CD4-positive, alpha-beta T cell (primary cell): ENCODE measurements at regions not wholly inside any gene's neighbourhood (a gene's known extent, or its start where the extent isn't known, plus 50 kb on each side); places are given as distances from the start of the nearest gene placed in this dataset.

Source experiments
- ATAC-seq: fragments of 200-7000 bp; cut with Tn5 transposase; one replicate; pipeline ENCODE4 v1.10.0; 2022; ENCODE audit warnings: mild to moderate bottlenecking; ENCODE audit not compliant: poor library complexity
- CTCF ChIA-PET: fragments of 350-600 bp; sonication (Branson Sonifier 250); formaldehyde crosslinking; loops from one replicate; lab custom pipeline; 2021; ENCODE audit warnings: antibody characterized with exemption, inconsistent platforms; lab: Charles Lee
- POLR2A ChIA-PET: fragments of 350-600 bp; sonication (Branson Sonifier 250); formaldehyde crosslinking; loops from one replicate; lab custom pipeline; 2021; ENCODE audit warnings: antibody characterized with exemption, inconsistent platforms; lab: Charles Lee
- DNase-seq, 14 experiments: peaks; one replicate each; pipeline ENCODE4 v3.0.0-alpha.2; 2013 to 2020; ENCODE audit warnings: mixed read lengths in 2 of 14
- H3K27ac ChIP-seq, 2 donors: one replicate each; pipeline versions ENCODE4 v1.5.1 to v1.7.0; 2013; ENCODE audit warnings: low read length in 2 of 2, low read depth in 1 of 2, mild to moderate bottlenecking in 1 of 2
- H3K27me3 ChIP-seq, 2 experiments: 1 replicate in 1 of 2; 2 replicates in 1 of 2; pipeline versions ENCODE4 v1.6.1 to v1.7.0; 2013; ENCODE audit warnings: low read length in 2 of 2, control low read depth in 1 of 2, mild to moderate bottlenecking in 1 of 2, moderate library complexity in 1 of 2; ENCODE audit not compliant: insufficient read depth in 2 of 2, control insufficient read depth in 1 of 2
- H3K36me3 ChIP-seq: one replicate; pipeline ENCODE4 v1.6.1; 2013; ENCODE audit warnings: low read length, control low read depth; ENCODE audit not compliant: insufficient read depth
- H3K4me1 ChIP-seq: one replicate; pipeline ENCODE4 v1.6.1; 2013; ENCODE audit warnings: low read length, control low read depth; ENCODE audit not compliant: insufficient read depth
- H3K4me3 ChIP-seq: one replicate; pipeline ENCODE4 v1.5.1; 2013; ENCODE audit warnings: mild to moderate bottlenecking, low read length, moderate library complexity
- H3K9me3 ChIP-seq, 2 experiments: 1 replicate in 1 of 2; 2 replicates in 1 of 2; pipeline versions ENCODE4 v1.6.1 to v1.7.0; 2013; ENCODE audit warnings: low read length in 2 of 2, mild to moderate bottlenecking in 2 of 2, control low read depth in 1 of 2, moderate library complexity in 1 of 2; ENCODE audit not compliant: control insufficient read depth in 1 of 2, insufficient read depth in 1 of 2
- H3K27ac Mint-ChIP-seq: one replicate; pipeline ENCODE4 v1.8.0; 2020; ENCODE audit warnings: mixed read lengths
- H3K27me3 Mint-ChIP-seq: one replicate; pipeline ENCODE4 v1.8.0; 2021; ENCODE audit warnings: mixed read lengths
- H3K36me3 Mint-ChIP-seq: one replicate; pipeline ENCODE4 v1.8.0; 2021; ENCODE audit warnings: low read depth, mixed read lengths
- H3K4me1 Mint-ChIP-seq: one replicate; pipeline ENCODE4 v1.8.0; 2021; ENCODE audit warnings: low read depth, mixed read lengths
- H3K4me3 Mint-ChIP-seq: one replicate; pipeline ENCODE4 v1.8.0; 2020; ENCODE audit warnings: mild to moderate bottlenecking, mixed read lengths
- H3K9me3 Mint-ChIP-seq: one replicate; pipeline ENCODE4 v1.8.0; 2020; ENCODE audit warnings: mixed read lengths
- intact Hi-C, 2 experiments: fragments of 100-400 bp; cut with DNase I in 1 of 2; cut with micrococcal nuclease in 1 of 2; formaldehyde crosslinking; loops; one replicate each; pipeline versions ENCODE4 v1.15.1 to v1.9.0; 2023 to 2025; cut with DNase I, micrococcal nuclease
- TF ChIP-seq, protein P1 (sequence below): fragments of 200-600 bp; IDR thresholded peaks from one replicate; pipeline ENCODE4 v1.8.0; 2022; ENCODE audit warnings: antibody characterized with exemption, mild to moderate bottlenecking

DNA sequence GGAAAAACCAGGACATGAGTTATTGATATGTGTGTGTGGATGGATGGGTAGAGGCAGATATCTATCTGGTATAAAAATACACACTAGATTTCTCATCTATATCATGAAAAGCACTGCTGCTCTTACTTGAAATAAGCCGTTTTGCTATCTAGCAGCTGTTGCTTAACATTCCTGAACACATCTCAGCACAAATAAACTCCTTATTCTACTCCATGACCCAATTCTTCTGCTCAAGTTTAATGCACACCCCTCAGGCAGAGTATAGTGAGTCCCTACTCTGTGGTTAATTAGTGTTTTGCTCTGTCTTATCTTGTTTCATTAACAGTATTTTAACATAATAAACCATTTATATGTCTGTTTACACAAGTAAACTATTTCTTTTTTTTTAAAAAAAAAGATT is 134.2 kb downstream of the CBLN2 start:
- no peaks in the 10 kb centered on the region for H3K27me3 Mint-ChIP-seq

GRCh38 chr18:72407048-72407447 is 137.1 kb downstream of the CBLN2 start:
- Histone ChIP-seq H3K4me1 (no peaks in the 10 kb centered on the region), H3K36me3 (no peaks in the 10 kb centered on the region), H3K9me3 (peaks cover 0 to 4% of the 10 kb centered on the region in 2 experiments), H3K27me3 (no peaks in the 10 kb centered on the region), H3K27ac (no peak overlapping the region), H3K4me3 (no peak overlapping the region)
- no peaks in the 10 kb centered on the region for H3K4me1 Mint-ChIP-seq
- TF ChIP-seq, protein P1, sequence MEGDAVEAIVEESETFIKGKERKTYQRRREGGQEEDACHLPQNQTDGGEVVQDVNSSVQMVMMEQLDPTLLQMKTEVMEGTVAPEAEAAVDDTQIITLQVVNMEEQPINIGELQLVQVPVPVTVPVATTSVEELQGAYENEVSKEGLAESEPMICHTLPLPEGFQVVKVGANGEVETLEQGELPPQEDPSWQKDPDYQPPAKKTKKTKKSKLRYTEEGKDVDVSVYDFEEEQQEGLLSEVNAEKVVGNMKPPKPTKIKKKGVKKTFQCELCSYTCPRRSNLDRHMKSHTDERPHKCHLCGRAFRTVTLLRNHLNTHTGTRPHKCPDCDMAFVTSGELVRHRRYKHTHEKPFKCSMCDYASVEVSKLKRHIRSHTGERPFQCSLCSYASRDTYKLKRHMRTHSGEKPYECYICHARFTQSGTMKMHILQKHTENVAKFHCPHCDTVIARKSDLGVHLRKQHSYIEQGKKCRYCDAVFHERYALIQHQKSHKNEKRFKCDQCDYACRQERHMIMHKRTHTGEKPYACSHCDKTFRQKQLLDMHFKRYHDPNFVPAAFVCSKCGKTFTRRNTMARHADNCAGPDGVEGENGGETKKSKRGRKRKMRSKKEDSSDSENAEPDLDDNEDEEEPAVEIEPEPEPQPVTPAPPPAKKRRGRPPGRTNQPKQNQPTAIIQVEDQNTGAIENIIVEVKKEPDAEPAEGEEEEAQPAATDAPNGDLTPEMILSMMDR = no peak
- intact Hi-C loops = no loop called here
- H3K36me3 Mint-ChIP-seq = no peaks in the 10 kb centered on the region
- CTCF ChIA-PET = no interaction called here
- H3K27me3 Mint-ChIP-seq = no peaks in the 10 kb centered on the region
- ATAC-seq (no peak), DNase-seq (no peak)
- peaks cover 5% of the 10 kb centered on the region for H3K9me3 Mint-ChIP-seq
- POLR2A ChIA-PET = no interaction called here
- H3K27ac Mint-ChIP-seq = no peak overlapping the region
- no peak overlapping the region for H3K4me3 Mint-ChIP-seq

More for the DNA sequence above, 134.2 kb downstream of the CBLN2 start:
- Mint-ChIP-seq H3K4me3 (no peak overlapping the region), H3K9me3 (peaks cover 4% of the 10 kb centered on the region), H3K36me3 (no peaks in the 10 kb centered on the region), H3K4me1 (no peaks in the 10 kb centered on the region), H3K27ac (no peak overlapping the region)
- DNase-seq = no peak
- CTCF ChIA-PET = no interaction called here
- Histone ChIP-seq H3K4me3 (no peak overlapping the region), H3K9me3 (peaks cover 0 to 4% of the 10 kb centered on the region in 2 experiments), H3K27me3 (no peaks in the 10 kb centered on the region), H3K4me1 (no peaks in the 10 kb centered on the region), H3K27ac (no peak overlapping the region), H3K36me3 (no peaks in the 10 kb centered on the region)
- ATAC-seq = no peak
- intact Hi-C loops = no loop called here
- POLR2A ChIA-PET = no interaction called here
- TF ChIP-seq, protein P1 = no peak

GRCh38 chr18:72391951-72392350 is 152.2 kb downstream of the CBLN2 start:
- no peaks in the 10 kb centered on the region for H3K4me1 Mint-ChIP-seq
- H3K27me3 Mint-ChIP-seq = no peaks in the 10 kb centered on the region
- TF ChIP-seq, protein P1 = no peak
- ATAC-seq (no peak), DNase-seq (no peak)
- no peaks in the 10 kb centered on the region for H3K36me3 Mint-ChIP-seq
- no peaks in the 10 kb centered on the region for H3K27me3 ChIP-seq
- H3K4me3 Mint-ChIP-seq = no peak overlapping the region
- H3K9me3 ChIP-seq = peaks cover 0 to 7% of the 10 kb centered on the region in 2 experiments
- H3K9me3 Mint-ChIP-seq = peaks cover 5% of the 10 kb centered on the region
- no peak overlapping the region for H3K27ac Mint-ChIP-seq
- H3K4me3 ChIP-seq = no peak overlapping the region
- no peaks in the 10 kb centered on the region for H3K36me3 ChIP-seq
- CTCF ChIA-PET = no interaction called here
- no peak overlapping the region for H3K27ac ChIP-seq
- POLR2A ChIA-PET = no interaction called here
- H3K4me1 ChIP-seq = no peaks in the 10 kb centered on the region
- intact Hi-C loops = no loop called here
